ENCODE measurements at regions not wholly inside any gene's neighbourhood (a gene's known extent, or its start where the extent isn't known, plus 50 kb on each side); places are given as distances from the start of the nearest gene placed in this dataset.

GRCh38 chr10:36837416-36837815, 288.0 kb upstream of the ANKRD30A start:
- no peak for TF ChIP-seq CTCF (IDR thresholded peaks at IDR 0.05)
- H3K27me3 ChIP-seq: no peaks in the 10 kb centered on the region
- H3K9me3 ChIP-seq: no peaks in the 10 kb centered on the region
- DNase-seq (ENCODE audit: low spot score): no peak
- no peak overlapping the region for H3K4me3 ChIP-seq
- H3K27ac ChIP-seq: no peak overlapping the region
- H3K4me1 ChIP-seq: no peaks in the 10 kb centered on the region
- H3K36me3 ChIP-seq: no peaks in the 10 kb centered on the region

DNA sequence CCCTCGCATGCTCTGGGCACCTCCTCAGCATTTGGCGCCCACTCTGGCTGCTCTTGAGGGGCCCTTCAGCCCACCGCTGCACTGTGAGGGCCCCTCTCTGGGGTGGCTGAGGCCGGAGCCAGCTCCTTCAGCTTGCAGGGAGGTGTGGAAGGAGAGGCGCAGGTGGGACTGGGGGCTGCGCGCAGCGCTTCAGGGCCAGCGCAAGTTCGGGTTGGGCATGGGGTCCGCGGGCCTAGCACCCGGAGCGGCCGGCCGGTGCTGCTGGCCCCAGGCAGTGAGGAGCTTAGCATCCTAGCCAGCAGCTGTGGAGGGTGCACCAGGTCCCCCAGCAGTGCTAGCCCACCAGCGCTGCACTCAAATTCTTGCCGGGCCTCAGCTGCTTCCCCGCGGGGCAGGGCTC, 305.6 kb upstream of the ANKRD30A start:
- no peaks in the 10 kb centered on the region for H3K27me3 ChIP-seq
- TF ChIP-seq CTCF (IDR thresholded peaks at IDR 0.05): no peak
- no peaks in the 10 kb centered on the region for H3K4me1 ChIP-seq
- no peaks in the 10 kb centered on the region for H3K36me3 ChIP-seq
- no peak for DNase-seq (ENCODE audit: low spot score)
- H3K4me3 ChIP-seq: no peak overlapping the region
- H3K27ac ChIP-seq: no peak overlapping the region
- no peaks in the 10 kb centered on the region for H3K9me3 ChIP-seq

- Histone ChIP-seq H3K36me3 (no peaks in the 10 kb centered on the region), H3K4me1 (no peaks in the 10 kb centered on the region), H3K27me3 (no peaks in the 10 kb centered on the region), H3K4me3 (no peak overlapping the region), H3K27ac (no peak overlapping the region), H3K9me3 (no peaks in the 10 kb centered on the region)
- TF ChIP-seq CTCF (IDR thresholded peaks at IDR 0.05): no peak
- no peak for DNase-seq (ENCODE audit: low spot score)
Observed at GRCh38 chr10:36817898-36818297, 307.5 kb upstream of the ANKRD30A start.

- DNase-seq (ENCODE audit: low spot score): no peak
- Histone ChIP-seq H3K9me3 (no peaks in the 10 kb centered on the region), H3K4me1 (no peaks in the 10 kb centered on the region), H3K27ac (no peak overlapping the region), H3K27me3 (no peaks in the 10 kb centered on the region), H3K4me3 (no peak overlapping the region), H3K36me3 (no peaks in the 10 kb centered on the region)
- no peak for TF ChIP-seq CTCF (IDR thresholded peaks at IDR 0.05)
Observed at GRCh38 chr10:36808625-36809362, 316.6 kb upstream of the ANKRD30A start.

DNA sequence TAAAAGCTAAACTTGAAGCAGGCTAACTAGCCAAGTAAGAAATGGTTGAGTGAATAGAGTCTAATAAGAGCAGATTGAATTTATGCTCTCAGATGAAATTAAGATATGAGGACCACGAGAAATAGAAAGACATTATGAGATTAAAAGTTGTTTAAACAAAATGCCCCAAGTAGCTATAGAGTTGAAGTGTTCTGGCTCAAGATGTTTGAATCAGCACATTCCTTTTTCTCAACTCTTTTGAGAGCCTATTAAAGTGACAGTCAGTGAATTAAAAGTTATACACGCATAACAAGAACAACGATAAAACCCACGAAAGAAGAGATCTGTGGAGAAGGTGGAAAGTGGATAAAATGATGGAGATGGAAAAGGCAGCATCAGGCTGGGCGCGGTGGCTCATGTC, 322.2 kb upstream of the ANKRD30A start:
- TF ChIP-seq CTCF (IDR thresholded peaks at IDR 0.05): no peak
- DNase-seq (ENCODE audit: low spot score): no peak
- H3K27ac ChIP-seq: no peak overlapping the region

More for the DNA sequence above, 322.2 kb upstream of the ANKRD30A start:
- Histone ChIP-seq H3K4me1 (peaks cover 0 to 16% of the 10 kb centered on the region in 2 donors), H3K36me3 (no peaks in the 10 kb centered on the region), H3K4me3 (no peak overlapping the region), H3K9me3 (no peaks in the 10 kb centered on the region), H3K27me3 (no peaks in the 10 kb centered on the region)

All from right atrium auricular region (tissue), 2 donors.